Breast epithelium (tissue), 4 donors: ENCODE measurements at regions not wholly inside any gene's neighbourhood (a gene's known extent, or its start where the extent isn't known, plus 50 kb on each side); places are given as distances from the start of the nearest gene placed in this dataset.

ENCODE experiments used
- DNase-seq, 2 donors: peaks; one replicate each; pipeline ENCODE4 v3.0.0-alpha.2; 2019; ENCODE audit warnings: low spot score in 2 of 2
- H3K27ac ChIP-seq, 2 donors: fragments of 200-600 bp; sonication (generic) in 1 of 2; one replicate each; pipeline ENCODE4 v1.5.1; 2016 to 2019; ENCODE audit warnings: mild to moderate bottlenecking in 1 of 2
- H3K27me3 ChIP-seq, 2 donors: fragments of 200-600 bp; sonication (generic) in 1 of 2; one replicate each; pipeline versions ENCODE4 v1.5.1 to v1.6.0; 2017 to 2019; ENCODE audit warnings: control low read depth in 1 of 2, mild to moderate bottlenecking in 1 of 2
- H3K36me3 ChIP-seq: fragments of 200-600 bp; one replicate; pipeline ENCODE4 v1.5.1; 2019
- H3K4me1 ChIP-seq, 2 donors: fragments of 200-600 bp; sonication (generic); one replicate each; pipeline ENCODE4 v1.5.1; 2016 to 2019; ENCODE audit warnings: control low read depth in 1 of 2
- H3K4me3 ChIP-seq, 3 donors: fragments of 200-600 bp; sonication (generic); 1 replicate in 2 of 3; 2 replicates in 1 of 3; pipeline ENCODE4 v1.5.1; 2016 to 2019; ENCODE audit warnings: mild to moderate bottlenecking in 3 of 3, moderate library complexity in 2 of 3
- H3K9me3 ChIP-seq, 2 donors: fragments of 200-600 bp; sonication (generic) in 1 of 2; one replicate each; pipeline ENCODE4 v1.5.1; 2016 to 2019; ENCODE audit warnings: control low read depth in 1 of 2
- POLR2A ChIP-seq: fragments of 450-650 bp; IDR thresholded peaks from one replicate; pipeline ENCODE4 v1.6.1; 2016; ENCODE audit warnings: antibody characterized with exemption, mild to moderate bottlenecking, moderate library complexity
- POLR2AphosphoS5 ChIP-seq, 3 donors: sonication (generic); formaldehyde crosslinking; IDR thresholded peaks; one replicate each; pipeline ENCODE4 v1.6.1; 2017; ENCODE audit warnings: antibody characterized with exemption in 3 of 3
- intact Hi-C: fragments of 100-400 bp; cut with DNase I; formaldehyde crosslinking; loops from one replicate; pipeline ENCODE4 v1.15.1; 2023; ENCODE audit warnings: low total_unique reads
- TF ChIP-seq, protein P1 (sequence below), 3 donors: fragments of 450-650 bp; IDR thresholded peaks; one replicate each; pipeline ENCODE4 v1.5.1; 2016 to 2017; ENCODE audit warnings: antibody characterized with exemption in 3 of 3, mild to moderate bottlenecking in 3 of 3, moderate library complexity in 3 of 3

DNA sequence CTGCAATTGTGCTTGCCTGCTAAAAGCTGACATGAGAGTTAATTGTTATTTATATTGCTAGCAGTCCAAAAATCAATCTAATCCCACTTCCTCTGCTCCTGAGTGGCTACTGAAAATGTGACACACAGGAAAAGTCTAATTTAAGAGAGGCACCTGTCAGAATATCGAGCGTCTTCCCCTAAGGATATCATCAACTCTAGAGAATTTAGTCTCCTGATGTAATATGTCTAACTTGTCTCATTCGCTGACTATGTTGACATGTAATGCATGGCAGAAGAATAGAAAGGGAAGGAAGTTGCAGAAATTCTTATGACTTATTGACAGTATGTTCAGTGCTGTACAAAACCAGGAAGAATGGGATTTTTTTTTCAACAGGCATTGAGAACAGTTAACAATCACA, 893.4 kb upstream of the CDH8 start:
- H3K36me3 ChIP-seq = no peaks in the 10 kb centered on the region
- H3K27ac ChIP-seq = no peak overlapping the region
- no peak for TF ChIP-seq POLR2A
- no peak for TF ChIP-seq POLR2AphosphoS5 (IDR thresholded peaks at IDR 0.05)
- TF ChIP-seq, protein P1, sequence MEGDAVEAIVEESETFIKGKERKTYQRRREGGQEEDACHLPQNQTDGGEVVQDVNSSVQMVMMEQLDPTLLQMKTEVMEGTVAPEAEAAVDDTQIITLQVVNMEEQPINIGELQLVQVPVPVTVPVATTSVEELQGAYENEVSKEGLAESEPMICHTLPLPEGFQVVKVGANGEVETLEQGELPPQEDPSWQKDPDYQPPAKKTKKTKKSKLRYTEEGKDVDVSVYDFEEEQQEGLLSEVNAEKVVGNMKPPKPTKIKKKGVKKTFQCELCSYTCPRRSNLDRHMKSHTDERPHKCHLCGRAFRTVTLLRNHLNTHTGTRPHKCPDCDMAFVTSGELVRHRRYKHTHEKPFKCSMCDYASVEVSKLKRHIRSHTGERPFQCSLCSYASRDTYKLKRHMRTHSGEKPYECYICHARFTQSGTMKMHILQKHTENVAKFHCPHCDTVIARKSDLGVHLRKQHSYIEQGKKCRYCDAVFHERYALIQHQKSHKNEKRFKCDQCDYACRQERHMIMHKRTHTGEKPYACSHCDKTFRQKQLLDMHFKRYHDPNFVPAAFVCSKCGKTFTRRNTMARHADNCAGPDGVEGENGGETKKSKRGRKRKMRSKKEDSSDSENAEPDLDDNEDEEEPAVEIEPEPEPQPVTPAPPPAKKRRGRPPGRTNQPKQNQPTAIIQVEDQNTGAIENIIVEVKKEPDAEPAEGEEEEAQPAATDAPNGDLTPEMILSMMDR (IDR thresholded peaks at IDR 0.05) = no peak
- H3K4me3 ChIP-seq = no peak overlapping the region
- no peaks in the 10 kb centered on the region for H3K27me3 ChIP-seq
- intact Hi-C loops = no loop called here
- no peak for DNase-seq
- H3K4me1 ChIP-seq = no peaks in the 10 kb centered on the region
- no peaks in the 10 kb centered on the region for H3K9me3 ChIP-seq

DNA sequence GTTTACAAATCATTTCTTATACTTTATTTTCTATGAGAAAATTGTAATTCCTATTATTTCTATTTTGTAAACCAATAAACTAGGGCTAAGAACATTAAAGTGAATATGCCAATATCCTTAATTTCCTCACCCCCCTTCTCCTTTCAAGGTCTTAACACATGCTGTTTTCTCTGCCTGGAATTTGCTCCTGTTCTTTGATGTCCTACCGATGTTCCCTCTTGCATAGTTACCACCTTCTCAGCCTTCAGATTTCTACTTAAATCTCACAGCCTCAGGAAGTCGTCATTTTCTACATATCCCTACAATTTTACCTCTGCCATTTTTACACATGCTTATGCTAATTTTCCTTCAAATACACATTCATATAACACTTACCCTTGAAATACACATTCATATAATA, 890.9 kb upstream of the CDH8 start:
- no peak for DNase-seq
- no peak overlapping the region for H3K27ac ChIP-seq
- no peaks in the 10 kb centered on the region for H3K4me1 ChIP-seq
- H3K27me3 ChIP-seq = no peaks in the 10 kb centered on the region
- H3K9me3 ChIP-seq = no peaks in the 10 kb centered on the region
- H3K4me3 ChIP-seq = no peak overlapping the region
- no peaks in the 10 kb centered on the region for H3K36me3 ChIP-seq
- intact Hi-C loops = no loop called here
- TF ChIP-seq, protein P1 (IDR thresholded peaks at IDR 0.05) = no peak
- TF ChIP-seq POLR2AphosphoS5 (IDR thresholded peaks at IDR 0.05) = no peak
- no peak for TF ChIP-seq POLR2A

DNA sequence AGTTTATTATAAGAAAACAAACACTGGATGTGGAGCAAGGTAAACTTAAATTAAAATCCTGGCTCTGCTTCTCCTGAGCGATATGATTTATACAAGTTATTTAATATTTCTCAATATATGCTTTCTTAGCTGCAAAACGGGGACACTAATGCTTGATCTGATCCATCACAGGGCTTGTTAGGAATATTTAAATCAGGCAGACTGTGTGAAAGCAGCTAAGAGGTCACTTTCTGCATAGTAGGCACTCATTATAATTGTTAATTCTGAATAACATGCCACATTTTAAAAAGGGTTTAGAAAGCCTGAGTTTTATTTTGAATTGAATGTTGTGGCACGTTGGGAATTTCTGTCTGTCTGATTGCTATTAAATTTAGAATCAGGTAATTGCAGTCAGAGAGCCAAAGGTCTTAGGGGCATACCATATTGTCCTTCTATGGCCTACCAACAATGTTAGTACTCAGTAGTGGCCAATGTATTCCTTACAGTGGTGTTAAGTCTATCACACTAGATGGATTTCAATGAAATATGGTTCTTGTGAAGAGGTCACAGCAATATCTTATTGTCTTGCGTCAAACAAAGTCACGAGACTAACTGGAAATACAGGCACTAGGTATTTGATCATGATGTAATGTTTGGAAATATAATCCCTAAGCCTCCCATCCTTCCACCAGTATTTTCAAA, 890.0 kb upstream of the CDH8 start:
- Histone ChIP-seq H3K36me3 (no peaks in the 10 kb centered on the region), H3K4me3 (no peak overlapping the region), H3K4me1 (no peaks in the 10 kb centered on the region), H3K27ac (no peak overlapping the region), H3K9me3 (no peaks in the 10 kb centered on the region), H3K27me3 (no peaks in the 10 kb centered on the region)
- intact Hi-C loops = no loop called here
- no peak for DNase-seq
- TF ChIP-seq, protein P1 (IDR thresholded peaks at IDR 0.05) = no peak
- TF ChIP-seq POLR2A (no peak), POLR2AphosphoS5 (IDR thresholded peaks at IDR 0.05) (no peak)

DNA sequence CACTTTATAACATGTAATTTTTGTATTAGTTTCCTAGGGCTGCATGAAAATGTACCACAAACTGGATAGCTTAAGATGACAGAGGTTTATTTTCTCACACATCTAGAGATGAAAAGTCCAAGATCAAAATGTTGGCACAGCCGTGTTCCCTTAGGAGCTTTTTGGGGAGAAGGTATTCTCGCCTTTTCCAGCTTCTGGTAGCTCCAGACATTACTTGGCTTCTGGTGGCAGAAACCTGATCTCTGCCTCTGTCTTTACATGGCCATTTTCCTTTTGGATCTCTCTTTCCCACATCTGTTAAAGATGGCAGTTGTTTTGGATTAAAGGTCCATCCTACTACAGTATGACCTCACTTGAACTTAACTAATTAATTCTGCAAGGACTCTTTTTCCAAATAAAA, 885.7 kb upstream of the CDH8 start:
- Histone ChIP-seq H3K27ac (no peak overlapping the region), H3K27me3 (no peaks in the 10 kb centered on the region), H3K4me1 (no peaks in the 10 kb centered on the region), H3K4me3 (no peak overlapping the region), H3K36me3 (no peaks in the 10 kb centered on the region), H3K9me3 (no peaks in the 10 kb centered on the region)
- no peak for DNase-seq
- TF ChIP-seq POLR2AphosphoS5 (IDR thresholded peaks at IDR 0.05) = no peak
- TF ChIP-seq, protein P1 (IDR thresholded peaks at IDR 0.05) = no peak
- no peak for TF ChIP-seq POLR2A
- intact Hi-C loops = no loop called here

DNA sequence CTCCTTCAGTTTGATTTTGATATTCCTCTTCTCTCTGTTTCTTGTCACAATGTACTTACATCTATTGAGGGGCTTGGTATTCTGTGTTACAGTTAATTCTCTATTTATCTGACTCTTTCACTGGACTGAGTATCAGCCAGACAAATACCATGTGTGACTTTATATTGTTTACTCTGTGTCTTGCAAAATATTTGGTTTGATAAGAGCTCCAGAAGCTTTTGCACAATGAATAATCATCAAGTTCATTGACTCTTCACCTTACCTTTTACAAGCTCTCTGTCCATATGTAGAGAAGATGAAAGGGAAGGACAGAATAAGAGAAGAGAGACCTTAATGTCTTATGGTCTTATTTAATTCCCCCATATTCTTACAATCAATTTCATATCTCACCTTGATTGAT, 877.7 kb upstream of the CDH8 start:
- intact Hi-C loops = no loop called here
- Histone ChIP-seq H3K4me3 (no peak overlapping the region), H3K4me1 (no peaks in the 10 kb centered on the region), H3K27me3 (no peaks in the 10 kb centered on the region), H3K27ac (no peak overlapping the region), H3K36me3 (no peaks in the 10 kb centered on the region), H3K9me3 (no peaks in the 10 kb centered on the region)
- no peak for DNase-seq
- TF ChIP-seq, protein P1 (IDR thresholded peaks at IDR 0.05) = no peak
- TF ChIP-seq POLR2AphosphoS5 (IDR thresholded peaks at IDR 0.05) (no peak), POLR2A (no peak)
